Fibroblast of pulmonary artery (primary cell): ENCODE measurements at regions not wholly inside any gene's neighbourhood (a gene's known extent, or its start where the extent isn't known, plus 50 kb on each side); places are given as distances from the start of the nearest gene placed in this dataset.
A peak's percentile ranks its signal among the peaks of the same experiment; 100 is the strongest.

Experiments
- DNase-seq: peaks from one replicate; pipeline ENCODE4 v3.0.0-alpha.2; 2010; ENCODE audit warnings: low read depth
- H3K4me3 ChIP-seq: replicated peaks from 2 replicates; pipeline ENCODE4 v1.5.1; 2011; ENCODE audit warnings: low read depth, mild to moderate bottlenecking, control low read depth, low read length, moderate library complexity
- CTCF ChIP-seq: IDR thresholded peaks from 2 replicates; pipeline ENCODE4 v1.5.1; 2011; ENCODE audit warnings: mild to moderate bottlenecking, control low read depth, low read length, inconsistent platforms; ENCODE audit errors: missing control alignments

GRCh38 chr3:36212251-36212650 is 168.1 kb upstream of the STAC start:
- no peak overlapping the region for H3K4me3 ChIP-seq
- DNase-seq, result peak; percentile 81
- no peak for TF ChIP-seq CTCF

- TF ChIP-seq CTCF, result no peak
- H3K4me3 ChIP-seq, result no peak overlapping the region
- no peak for DNase-seq
These were observed 165.8 kb upstream of the STAC start for GRCh38 chr3:36214460-36214859.

DNA sequence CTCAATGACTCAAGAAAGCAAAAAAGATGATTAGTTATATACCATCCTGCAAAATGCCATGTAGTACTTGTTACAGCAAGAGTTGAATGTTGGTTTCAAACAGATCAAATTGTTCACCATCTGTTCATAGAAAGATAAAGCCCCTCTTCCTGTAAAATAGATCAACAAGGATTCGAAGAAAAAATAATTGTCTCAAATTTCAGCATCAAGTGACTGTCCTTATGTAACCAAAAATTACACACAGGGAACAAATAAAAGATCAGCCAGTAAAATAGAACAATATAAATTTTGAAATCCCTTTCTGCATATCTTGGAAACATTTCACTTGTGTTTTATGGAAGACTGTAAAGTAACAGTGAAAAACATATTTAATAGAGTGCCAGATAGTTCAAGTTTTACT is 165.1 kb upstream of the STAC start:
- H3K4me3 ChIP-seq, result no peak overlapping the region
- DNase-seq, result no peak
- no peak for TF ChIP-seq CTCF

GRCh38 chr3:36219398-36219797 is 160.9 kb upstream of the STAC start:
- DNase-seq, result peak; percentile 42
- no peak for TF ChIP-seq CTCF

GRCh38 chr3:36220173-36220572 is 160.1 kb upstream of the STAC start:
- H3K4me3 ChIP-seq, result no peak overlapping the region
- no peak for TF ChIP-seq CTCF

More at GRCh38 chr3:36219398-36219797, 160.9 kb upstream of the STAC start:
- H3K4me3 ChIP-seq, result no peak overlapping the region

DNA sequence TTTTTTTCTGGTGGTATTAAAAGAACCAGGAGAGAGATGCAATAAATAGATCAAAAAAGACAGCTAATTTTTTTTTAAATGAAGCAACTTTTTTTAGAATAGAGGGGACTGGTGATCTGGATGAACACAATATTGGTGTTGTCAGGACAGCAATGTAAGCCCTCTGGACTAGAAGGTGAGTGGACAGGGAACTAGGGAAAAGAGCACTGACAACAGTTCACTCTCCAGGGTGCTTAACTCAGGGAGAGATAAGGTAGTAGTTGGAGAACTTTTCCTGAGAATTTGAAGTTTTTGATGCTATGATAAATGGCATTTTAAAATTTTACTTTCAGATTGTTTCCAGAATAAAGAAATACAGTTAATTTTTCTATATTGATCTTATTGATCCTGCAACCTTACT is 158.3 kb upstream of the STAC start:
- DNase-seq, result peak; percentile 11
- no peak overlapping the region for H3K4me3 ChIP-seq
- no peak for TF ChIP-seq CTCF

More at GRCh38 chr3:36220173-36220572, 160.1 kb upstream of the STAC start:
- DNase-seq, result no peak

DNA sequence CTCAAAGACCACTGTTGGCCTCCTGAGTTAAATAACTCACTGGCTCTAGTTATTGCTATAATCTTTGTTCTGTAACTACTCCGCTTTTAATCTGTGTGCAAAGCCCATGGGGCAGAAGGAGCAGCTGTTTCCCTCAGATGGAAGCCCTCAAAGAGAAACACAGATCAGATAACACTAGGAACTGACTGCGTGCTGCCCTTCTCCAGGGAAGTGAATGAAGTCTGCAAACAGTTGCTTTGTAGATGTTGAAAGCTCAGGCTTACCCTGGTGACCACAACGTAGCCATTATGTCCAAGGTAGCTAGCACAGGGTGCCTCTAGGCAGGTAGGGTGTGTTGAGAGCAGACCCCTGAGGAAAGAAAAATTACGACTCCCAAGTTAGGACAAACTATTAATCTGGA is 152.3 kb upstream of the STAC start:
- no peak for DNase-seq
- no peak for TF ChIP-seq CTCF
- no peak overlapping the region for H3K4me3 ChIP-seq
